ENCODE measurements at regions not wholly inside any gene's neighbourhood (a gene's known extent, or its start where the extent isn't known, plus 50 kb on each side); places are given as distances from the start of the nearest gene placed in this dataset.

DNA sequence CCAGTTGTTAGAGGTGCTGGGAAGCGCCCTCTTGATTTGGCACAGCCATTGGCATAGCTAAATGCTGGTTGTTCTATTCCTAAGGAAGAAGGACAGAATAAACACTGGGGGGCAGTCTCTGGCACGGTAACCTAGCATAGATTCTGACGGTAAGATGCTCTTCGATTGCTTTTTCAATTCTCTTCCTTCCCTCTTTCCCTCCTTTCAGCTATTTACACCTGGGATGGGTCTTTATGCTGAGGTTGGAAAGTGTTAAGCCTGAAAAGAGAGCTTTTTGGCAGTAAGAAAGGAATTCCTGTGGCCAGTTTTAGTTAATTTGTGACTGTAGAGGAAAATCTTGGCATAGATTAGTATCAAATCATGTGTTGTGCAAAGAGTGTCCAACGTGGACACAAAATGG, 162.8 kb downstream of the SNAPC1 start:
- no peak overlapping the region for H3K4me3 Mint-ChIP-seq (ENCODE audit: unreplicated experiment)
- peaks cover 24% of the 10 kb centered on the region for H3K4me1 Mint-ChIP-seq (ENCODE audit: unreplicated experiment)
- no peak for DNase-seq (ENCODE audit: extremely low spot score, unreplicated experiment)

DNA sequence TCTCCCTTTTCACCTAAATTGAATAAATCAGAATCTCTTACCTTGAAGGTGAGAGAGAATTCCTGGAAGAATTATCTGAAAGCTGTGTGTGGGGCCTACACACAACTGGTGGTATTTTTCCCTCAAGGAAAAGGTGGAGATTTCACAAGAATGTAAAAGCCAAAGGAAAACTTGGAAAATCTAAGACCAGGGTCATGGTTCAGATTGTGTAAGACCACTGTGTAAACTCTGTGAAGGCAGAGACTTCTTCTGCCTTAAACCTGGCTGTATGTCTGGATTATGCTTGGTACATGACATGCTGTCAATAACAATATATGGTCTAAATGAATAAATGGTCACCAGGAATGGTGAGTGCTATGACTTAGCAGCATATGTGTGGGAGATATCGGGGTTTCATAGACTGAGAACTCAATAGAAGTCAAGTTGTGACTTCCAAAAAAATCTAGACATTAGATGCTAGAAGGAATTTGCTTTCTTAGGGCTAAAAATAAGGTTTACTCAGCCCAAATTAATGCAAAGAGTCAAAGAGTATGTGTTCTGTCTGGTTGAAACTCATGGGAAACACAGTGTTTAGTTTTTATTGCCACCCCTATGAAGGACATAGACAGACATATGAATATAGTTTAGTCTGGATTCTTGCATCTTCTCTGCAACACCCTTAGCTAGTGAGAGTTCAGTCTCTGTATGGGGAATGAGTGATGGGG, 163.7 kb downstream of the SNAPC1 start:
- TF ChIP-seq, protein P1, sequence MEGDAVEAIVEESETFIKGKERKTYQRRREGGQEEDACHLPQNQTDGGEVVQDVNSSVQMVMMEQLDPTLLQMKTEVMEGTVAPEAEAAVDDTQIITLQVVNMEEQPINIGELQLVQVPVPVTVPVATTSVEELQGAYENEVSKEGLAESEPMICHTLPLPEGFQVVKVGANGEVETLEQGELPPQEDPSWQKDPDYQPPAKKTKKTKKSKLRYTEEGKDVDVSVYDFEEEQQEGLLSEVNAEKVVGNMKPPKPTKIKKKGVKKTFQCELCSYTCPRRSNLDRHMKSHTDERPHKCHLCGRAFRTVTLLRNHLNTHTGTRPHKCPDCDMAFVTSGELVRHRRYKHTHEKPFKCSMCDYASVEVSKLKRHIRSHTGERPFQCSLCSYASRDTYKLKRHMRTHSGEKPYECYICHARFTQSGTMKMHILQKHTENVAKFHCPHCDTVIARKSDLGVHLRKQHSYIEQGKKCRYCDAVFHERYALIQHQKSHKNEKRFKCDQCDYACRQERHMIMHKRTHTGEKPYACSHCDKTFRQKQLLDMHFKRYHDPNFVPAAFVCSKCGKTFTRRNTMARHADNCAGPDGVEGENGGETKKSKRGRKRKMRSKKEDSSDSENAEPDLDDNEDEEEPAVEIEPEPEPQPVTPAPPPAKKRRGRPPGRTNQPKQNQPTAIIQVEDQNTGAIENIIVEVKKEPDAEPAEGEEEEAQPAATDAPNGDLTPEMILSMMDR (IDR thresholded peaks at IDR 0.05): no peak
- H3K27me3 Mint-ChIP-seq (ENCODE audit: unreplicated experiment): no peaks in the 10 kb centered on the region
- H3K4me1 Mint-ChIP-seq (ENCODE audit: unreplicated experiment): peaks cover 24% of the 10 kb centered on the region
- no peaks in the 10 kb centered on the region for H3K9me3 Mint-ChIP-seq (ENCODE audit: unreplicated experiment)
- no peak overlapping the region for H3K4me3 Mint-ChIP-seq (ENCODE audit: unreplicated experiment)
- H3K27ac Mint-ChIP-seq (ENCODE audit: unreplicated experiment): peak overlapping the region; percentile 35
- no peak for DNase-seq (ENCODE audit: extremely low spot score, unreplicated experiment)
- no peaks in the 10 kb centered on the region for H3K36me3 Mint-ChIP-seq (ENCODE audit: unreplicated experiment)

More for the DNA sequence above, 162.8 kb downstream of the SNAPC1 start:
- TF ChIP-seq, protein P1 (IDR thresholded peaks at IDR 0.05): peak; percentile 45
- Mint-ChIP-seq H3K9me3 (ENCODE audit: unreplicated experiment) (no peaks in the 10 kb centered on the region), H3K36me3 (ENCODE audit: unreplicated experiment) (no peaks in the 10 kb centered on the region), H3K27me3 (ENCODE audit: unreplicated experiment) (no peaks in the 10 kb centered on the region), H3K27ac (ENCODE audit: unreplicated experiment) (no peak overlapping the region)

DNA sequence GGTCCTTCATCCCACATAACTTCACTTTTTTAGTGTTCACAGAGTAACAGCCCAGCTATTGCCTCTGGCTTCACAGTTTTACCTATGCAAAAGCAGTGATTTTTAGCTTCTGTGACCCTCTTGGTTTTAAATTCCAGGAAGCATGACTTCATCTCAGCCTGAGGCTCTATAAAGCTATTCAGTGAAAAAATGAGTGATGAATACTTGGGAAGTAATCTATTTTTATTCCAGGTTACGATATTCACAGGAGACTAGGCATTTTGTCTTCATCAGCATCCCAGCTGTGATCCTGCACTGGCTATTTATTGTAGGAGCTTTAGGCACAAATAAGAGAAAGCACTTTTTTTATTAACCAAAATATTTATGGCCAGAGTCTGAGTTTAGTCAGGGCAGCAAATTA, 164.8 kb downstream of the SNAPC1 start:
- no peaks in the 10 kb centered on the region for H3K27me3 Mint-ChIP-seq (ENCODE audit: unreplicated experiment)
- TF ChIP-seq, protein P1 (IDR thresholded peaks at IDR 0.05): no peak
- no peak for DNase-seq (ENCODE audit: extremely low spot score, unreplicated experiment)
- H3K4me1 Mint-ChIP-seq (ENCODE audit: unreplicated experiment): peaks cover 27% of the 10 kb centered on the region
- H3K9me3 Mint-ChIP-seq (ENCODE audit: unreplicated experiment): no peaks in the 10 kb centered on the region
- H3K4me3 Mint-ChIP-seq (ENCODE audit: unreplicated experiment): no peak overlapping the region
- no peaks in the 10 kb centered on the region for H3K36me3 Mint-ChIP-seq (ENCODE audit: unreplicated experiment)
- H3K27ac Mint-ChIP-seq (ENCODE audit: unreplicated experiment): no peak overlapping the region

DNA sequence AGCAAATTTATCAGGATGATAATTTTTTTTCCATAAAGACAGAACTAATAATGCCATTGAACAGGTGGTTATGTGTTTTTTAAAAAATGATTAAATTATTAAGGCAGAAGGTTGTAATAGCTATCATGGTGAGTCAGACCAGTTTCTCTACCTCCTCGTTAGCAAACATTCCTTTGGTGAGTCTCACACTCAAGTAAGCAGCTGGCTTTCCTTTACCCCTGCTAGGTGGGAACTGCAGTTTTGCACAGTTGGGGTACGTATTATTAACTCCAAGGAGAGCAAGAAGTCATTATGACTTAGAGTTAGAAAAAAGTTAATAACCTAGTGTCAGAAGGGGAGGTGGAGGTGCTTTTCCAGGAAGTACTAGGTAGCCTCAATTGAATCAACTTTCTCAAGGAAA, 165.3 kb downstream of the SNAPC1 start:
- H3K4me1 Mint-ChIP-seq (ENCODE audit: unreplicated experiment): peaks cover 27% of the 10 kb centered on the region
- DNase-seq (ENCODE audit: extremely low spot score, unreplicated experiment): no peak

DNA sequence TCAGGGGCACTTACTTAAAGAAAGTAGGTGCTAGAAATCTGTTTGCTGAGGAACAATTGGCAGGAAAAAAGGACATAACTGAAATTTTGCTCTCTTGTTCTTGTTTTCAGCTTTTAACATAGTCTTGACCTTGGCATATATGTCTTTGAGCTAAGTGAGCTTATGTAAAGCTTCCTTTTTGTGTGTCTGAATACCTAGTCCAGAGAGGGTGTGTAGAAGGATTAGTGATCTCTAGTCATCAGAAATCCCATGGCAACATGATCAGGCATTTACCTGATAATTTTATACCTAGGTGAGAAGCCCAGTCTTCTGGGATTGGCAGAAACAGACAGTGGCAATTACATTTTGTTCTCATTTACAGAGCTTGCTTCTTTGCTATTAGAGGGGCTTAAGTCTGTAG, 166.1 kb downstream of the SNAPC1 start:
- H3K27ac Mint-ChIP-seq (ENCODE audit: unreplicated experiment): no peak overlapping the region
- no peak overlapping the region for H3K4me3 Mint-ChIP-seq (ENCODE audit: unreplicated experiment)

More for the DNA sequence above, 165.3 kb downstream of the SNAPC1 start:
- Mint-ChIP-seq H3K36me3 (ENCODE audit: unreplicated experiment) (no peaks in the 10 kb centered on the region), H3K4me3 (ENCODE audit: unreplicated experiment) (no peak overlapping the region), H3K9me3 (ENCODE audit: unreplicated experiment) (no peaks in the 10 kb centered on the region), H3K27ac (ENCODE audit: unreplicated experiment) (no peak overlapping the region), H3K27me3 (ENCODE audit: unreplicated experiment) (no peaks in the 10 kb centered on the region)
- TF ChIP-seq, protein P1 (IDR thresholded peaks at IDR 0.05): no peak

More for the DNA sequence above, 166.1 kb downstream of the SNAPC1 start:
- Mint-ChIP-seq H3K27me3 (ENCODE audit: unreplicated experiment) (no peaks in the 10 kb centered on the region), H3K36me3 (ENCODE audit: unreplicated experiment) (no peaks in the 10 kb centered on the region), H3K9me3 (ENCODE audit: unreplicated experiment) (no peaks in the 10 kb centered on the region), H3K4me1 (ENCODE audit: unreplicated experiment) (peaks cover 27% of the 10 kb centered on the region)
- no peak for DNase-seq (ENCODE audit: extremely low spot score, unreplicated experiment)
- TF ChIP-seq, protein P1 (IDR thresholded peaks at IDR 0.05): no peak
